ENCODE measurements at regions not wholly inside any gene's neighbourhood (a gene's known extent, or its start where the extent isn't known, plus 50 kb on each side); places are given as distances from the start of the nearest gene placed in this dataset.
A peak's percentile ranks its signal among the peaks of the same experiment; 100 is the strongest.
"Not testable (repeated sequence)": the region's sequence is repeated elsewhere in the genome, so short reads cannot be mapped to it uniquely, and the experiment has no call there.

GRCh38 chr9:89670801-89671434 is 66.1 kb downstream of the GADD45G start:
- DNase-seq (ENCODE audit: low read depth) = no peak

- no peak for DNase-seq (ENCODE audit: low read depth)
These were observed 69.8 kb downstream of the GADD45G start for GRCh38 chr9:89674667-89675057.

GRCh38 chr9:89675058-89675742 is 70.4 kb downstream of the GADD45G start:
- DNase-seq (ENCODE audit: low read depth) = no peak

- no peak for DNase-seq (ENCODE audit: low read depth)
These were observed 71.5 kb downstream of the GADD45G start for GRCh38 chr9:89676281-89676680.

- no peak for DNase-seq (ENCODE audit: low read depth)
These were observed 73.0 kb downstream of the GADD45G start for GRCh38 chr9:89677702-89678395.

- DNase-seq (ENCODE audit: low read depth) = no peak
These were observed 73.7 kb downstream of the GADD45G start for GRCh38 chr9:89678396-89679015.

- DNase-seq (ENCODE audit: low read depth) = no peak
These were observed 74.2 kb downstream of the GADD45G start for GRCh38 chr9:89679016-89679415.

- DNase-seq (ENCODE audit: low read depth) = no peak
These were observed 74.8 kb downstream of the GADD45G start for GRCh38 chr9:89679581-89679980.

- no peak for DNase-seq (ENCODE audit: low read depth)
These were observed 76.0 kb downstream of the GADD45G start for GRCh38 chr9:89680547-89681467.

- not testable (repeated sequence) for DNase-seq (ENCODE audit: low read depth)
These were observed 76.7 kb downstream of the GADD45G start for GRCh38 chr9:89681468-89681859.

GRCh38 chr9:89683626-89684025 is 78.8 kb downstream of the GADD45G start:
- DNase-seq (ENCODE audit: low read depth) = no peak

- DNase-seq (ENCODE audit: low read depth) = no peak
These were observed 79.4 kb downstream of the GADD45G start for GRCh38 chr9:89684218-89684617.

GRCh38 chr9:89684912-89685636 is 80.3 kb downstream of the GADD45G start:
- no peak for DNase-seq (ENCODE audit: low read depth)

GRCh38 chr9:89685698-89686097 is 80.9 kb downstream of the GADD45G start:
- DNase-seq (ENCODE audit: low read depth) = no peak

GRCh38 chr9:89686126-89686525 is 81.3 kb downstream of the GADD45G start:
- no peak for DNase-seq (ENCODE audit: low read depth)

GRCh38 chr9:89686621-89687020 is 81.8 kb downstream of the GADD45G start:
- DNase-seq (ENCODE audit: low read depth) = no peak

GRCh38 chr9:89687188-89687587 is 82.4 kb downstream of the GADD45G start:
- DNase-seq (ENCODE audit: low read depth) = no peak

- DNase-seq (ENCODE audit: low read depth) = no peak
These were observed 83.0 kb downstream of the GADD45G start for GRCh38 chr9:89687848-89688247.

- not testable (repeated sequence) for DNase-seq (ENCODE audit: low read depth)
These were observed 84.5 kb downstream of the GADD45G start for GRCh38 chr9:89689321-89689720.

- peak; percentile 24 for DNase-seq (ENCODE audit: low read depth)
These were observed 85.6 kb downstream of the GADD45G start for GRCh38 chr9:89690334-89690912.

All from M059J (cell line).